Effector CD4-positive, alpha-beta T cell (primary cell): ENCODE measurements at regions not wholly inside any gene's neighbourhood (a gene's known extent, or its start where the extent isn't known, plus 50 kb on each side); places are given as distances from the start of the nearest gene placed in this dataset.
"Not testable (repeated sequence)": the region's sequence is repeated elsewhere in the genome, so short reads cannot be mapped to it uniquely, and the experiment has no call there.

Source experiments
- DNase-seq: peaks from one replicate; pipeline ENCODE4 v3.0.0-alpha.2; 2020

- not testable (repeated sequence) for DNase-seq
Observed at GRCh38 chr18:14460364-14460763, 83.0 kb downstream of the POTEC start.

- not testable (repeated sequence) for DNase-seq
Observed at GRCh38 chr18:14459826-14460225, 83.6 kb downstream of the POTEC start.

GRCh38 chr18:14458009-14458945 lies 85.1 kb downstream of the POTEC start:
- peak; percentile 46 for DNase-seq

- DNase-seq: not testable (repeated sequence)
Observed at GRCh38 chr18:14450637-14451009, 92.8 kb downstream of the POTEC start.

GRCh38 chr18:14449995-14450636 lies 93.3 kb downstream of the POTEC start:
- not testable (repeated sequence) for DNase-seq

GRCh38 chr18:14449062-14449461 lies 94.3 kb downstream of the POTEC start:
- DNase-seq: not testable (repeated sequence)

- not testable (repeated sequence) for DNase-seq
Observed at GRCh38 chr18:14447715-14448114, 95.7 kb downstream of the POTEC start.

GRCh38 chr18:14435460-14435859 lies 107.9 kb downstream of the POTEC start:
- DNase-seq: not testable (repeated sequence)

GRCh38 chr18:14432371-14432770 lies 111.0 kb downstream of the POTEC start:
- DNase-seq: not testable (repeated sequence)

GRCh38 chr18:14431031-14431521 lies 112.3 kb downstream of the POTEC start:
- peak; percentile 3 for DNase-seq

- peak; percentile 2 for DNase-seq
Observed at GRCh38 chr18:14415806-14416205, 127.6 kb downstream of the POTEC start.

GRCh38 chr18:14415399-14415798 lies 128.0 kb downstream of the POTEC start:
- not testable (repeated sequence) for DNase-seq

GRCh38 chr18:14395533-14395932 lies 147.9 kb downstream of the POTEC start:
- DNase-seq: not testable (repeated sequence)

GRCh38 chr18:14393563-14394103 lies 149.8 kb downstream of the POTEC start:
- DNase-seq: not testable (repeated sequence)

- DNase-seq: not testable (repeated sequence)
Observed at GRCh38 chr18:14392604-14393003, 150.8 kb downstream of the POTEC start.

GRCh38 chr18:14384961-14385360 lies 158.4 kb downstream of the POTEC start:
- not testable (repeated sequence) for DNase-seq

- DNase-seq: not testable (repeated sequence)
Observed at GRCh38 chr18:14382666-14383065, 160.7 kb downstream of the POTEC start.

- DNase-seq: not testable (repeated sequence)
Observed at GRCh38 chr18:14379489-14379888, 163.9 kb downstream of the POTEC start.

- not testable (repeated sequence) for DNase-seq
Observed at GRCh38 chr18:14378376-14378775, 165.0 kb downstream of the POTEC start.

GRCh38 chr18:14361346-14361745 lies 182.1 kb downstream of the POTEC start:
- not testable (repeated sequence) for DNase-seq

GRCh38 chr18:14357553-14358297 lies 185.7 kb downstream of the POTEC start:
- not testable (repeated sequence) for DNase-seq

- DNase-seq: not testable (repeated sequence)
Observed at GRCh38 chr18:14342170-14342569, 201.2 kb downstream of the POTEC start.
